ENCODE measurements at regions not wholly inside any gene's neighbourhood (a gene's known extent, or its start where the extent isn't known, plus 50 kb on each side); places are given as distances from the start of the nearest gene placed in this dataset.

- no peaks in the 10 kb centered on the region for H3K9me3 ChIP-seq (ENCODE audit: control insufficient read depth in 2 of 2, insufficient read depth in 1 of 2, low read length in 1 of 2)
- no peaks in the 10 kb centered on the region for H3K27me3 ChIP-seq (ENCODE audit: control insufficient read depth in 2 of 2, insufficient read depth in 1 of 2, low read length in 1 of 2)
- no peak overlapping the region for H3K4me3 ChIP-seq (ENCODE audit: low read length in 2 of 2)
- H3K27ac ChIP-seq (ENCODE audit: low read depth in 1 of 2, low read length in 1 of 2): no peak overlapping the region
- DNase-seq (ENCODE audit: low read depth in 6 of 9, low spot score in 9 of 9): no peak
- H3K4me1 ChIP-seq (ENCODE audit: control insufficient read depth in 2 of 2, insufficient read depth in 2 of 2, low read length in 2 of 2): no peaks in the 10 kb centered on the region
- H3K36me3 ChIP-seq (ENCODE audit: control insufficient read depth in 2 of 2, insufficient read depth in 2 of 2, low read length in 1 of 2): no peaks in the 10 kb centered on the region
These were observed 618.6 kb upstream of the TMEFF2 start for GRCh38 chr2:192813341-192813740.

GRCh38 chr2:192809173-192809572, 614.4 kb upstream of the TMEFF2 start:
- Histone ChIP-seq H3K4me3 (ENCODE audit: low read length in 2 of 2) (no peak overlapping the region), H3K9me3 (ENCODE audit: control insufficient read depth in 2 of 2, insufficient read depth in 1 of 2, low read length in 1 of 2) (no peaks in the 10 kb centered on the region), H3K4me1 (ENCODE audit: control insufficient read depth in 2 of 2, insufficient read depth in 2 of 2, low read length in 2 of 2) (no peaks in the 10 kb centered on the region), H3K27ac (ENCODE audit: low read depth in 1 of 2, low read length in 1 of 2) (no peak overlapping the region), H3K36me3 (ENCODE audit: control insufficient read depth in 2 of 2, insufficient read depth in 2 of 2, low read length in 1 of 2) (no peaks in the 10 kb centered on the region), H3K27me3 (ENCODE audit: control insufficient read depth in 2 of 2, insufficient read depth in 1 of 2, low read length in 1 of 2) (no peaks in the 10 kb centered on the region)
- WGBS: 85% methylated on average over 2 of the region's 2 CpGs
- no peak for DNase-seq (ENCODE audit: low read depth in 6 of 9, low spot score in 9 of 9)

- Histone ChIP-seq H3K27ac (ENCODE audit: low read depth in 1 of 2, low read length in 1 of 2) (no peak overlapping the region), H3K4me3 (ENCODE audit: low read length in 2 of 2) (no peak overlapping the region), H3K9me3 (ENCODE audit: control insufficient read depth in 2 of 2, insufficient read depth in 1 of 2, low read length in 1 of 2) (no peaks in the 10 kb centered on the region), H3K27me3 (ENCODE audit: control insufficient read depth in 2 of 2, insufficient read depth in 1 of 2, low read length in 1 of 2) (no peaks in the 10 kb centered on the region), H3K36me3 (ENCODE audit: control insufficient read depth in 2 of 2, insufficient read depth in 2 of 2, low read length in 1 of 2) (no peaks in the 10 kb centered on the region), H3K4me1 (ENCODE audit: control insufficient read depth in 2 of 2, insufficient read depth in 2 of 2, low read length in 2 of 2) (no peaks in the 10 kb centered on the region)
- DNase-seq (ENCODE audit: low read depth in 6 of 9, low spot score in 9 of 9): no peak
- 81% methylated on average over 3 of the region's 3 CpGs for WGBS
These were observed 588.9 kb upstream of the TMEFF2 start for GRCh38 chr2:192783643-192784042.

DNA sequence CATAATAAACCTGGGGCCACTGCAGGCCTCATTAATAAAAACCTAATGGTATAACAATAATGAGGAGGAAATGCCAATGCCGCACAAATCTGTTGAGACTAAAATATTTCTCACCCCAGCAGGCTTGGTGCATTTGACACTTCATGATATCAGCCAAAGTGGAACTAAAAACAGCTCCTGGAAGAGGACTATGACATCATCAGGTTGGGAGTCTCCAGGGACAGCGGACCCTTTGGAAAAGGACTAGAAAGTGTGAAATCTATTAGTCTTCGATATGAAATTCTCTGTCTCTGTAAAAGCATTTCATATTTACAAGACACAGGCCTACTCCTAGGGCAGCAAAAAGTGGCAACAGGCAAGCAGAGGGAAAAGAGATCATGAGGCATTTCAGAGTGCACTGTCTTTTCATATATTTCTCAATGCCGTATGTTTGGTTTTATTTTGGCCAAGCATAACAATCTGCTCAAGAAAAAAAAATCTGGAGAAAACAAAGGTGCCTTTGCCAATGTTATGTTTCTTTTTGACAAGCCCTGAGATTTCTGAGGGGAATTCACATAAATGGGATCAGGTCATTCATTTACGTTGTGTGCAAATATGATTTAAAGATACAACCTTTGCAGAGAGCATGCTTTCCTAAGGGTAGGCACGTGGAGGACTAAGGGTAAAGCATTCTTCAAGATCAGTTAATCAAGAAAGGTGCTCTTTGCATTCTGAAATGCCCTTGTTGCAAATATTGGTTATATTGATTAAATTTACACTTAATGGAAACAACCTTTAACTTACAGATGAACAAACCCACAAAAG, 580.9 kb upstream of the TMEFF2 start:
- Histone ChIP-seq H3K9me3 (ENCODE audit: control insufficient read depth in 2 of 2, insufficient read depth in 1 of 2, low read length in 1 of 2) (no peaks in the 10 kb centered on the region), H3K4me3 (ENCODE audit: low read length in 2 of 2) (no peak overlapping the region), H3K27me3 (ENCODE audit: control insufficient read depth in 2 of 2, insufficient read depth in 1 of 2, low read length in 1 of 2) (no peaks in the 10 kb centered on the region), H3K4me1 (ENCODE audit: control insufficient read depth in 2 of 2, insufficient read depth in 2 of 2, low read length in 2 of 2) (no peaks in the 10 kb centered on the region), H3K36me3 (ENCODE audit: control insufficient read depth in 2 of 2, insufficient read depth in 2 of 2, low read length in 1 of 2) (no peaks in the 10 kb centered on the region), H3K27ac (ENCODE audit: low read depth in 1 of 2, low read length in 1 of 2) (no peak overlapping the region)
- 94% methylated on average over 6 of the region's 6 CpGs for WGBS
- no peak for DNase-seq (ENCODE audit: low read depth in 6 of 9, low spot score in 9 of 9)

GRCh38 chr2:192775011-192775410, 580.3 kb upstream of the TMEFF2 start:
- Histone ChIP-seq H3K9me3 (ENCODE audit: control insufficient read depth in 2 of 2, insufficient read depth in 1 of 2, low read length in 1 of 2) (no peaks in the 10 kb centered on the region), H3K4me3 (ENCODE audit: low read length in 2 of 2) (no peak overlapping the region), H3K27me3 (ENCODE audit: control insufficient read depth in 2 of 2, insufficient read depth in 1 of 2, low read length in 1 of 2) (no peaks in the 10 kb centered on the region), H3K27ac (ENCODE audit: low read depth in 1 of 2, low read length in 1 of 2) (no peak overlapping the region), H3K36me3 (ENCODE audit: control insufficient read depth in 2 of 2, insufficient read depth in 2 of 2, low read length in 1 of 2) (no peaks in the 10 kb centered on the region), H3K4me1 (ENCODE audit: control insufficient read depth in 2 of 2, insufficient read depth in 2 of 2, low read length in 2 of 2) (no peaks in the 10 kb centered on the region)
- WGBS: 95% methylated on average over 4 of the region's 4 CpGs
- DNase-seq (ENCODE audit: low read depth in 6 of 9, low spot score in 9 of 9): no peak

GRCh38 chr2:192773044-192773443, 578.3 kb upstream of the TMEFF2 start:
- no peak for DNase-seq (ENCODE audit: low read depth in 6 of 9, low spot score in 9 of 9)
- Histone ChIP-seq H3K36me3 (ENCODE audit: control insufficient read depth in 2 of 2, insufficient read depth in 2 of 2, low read length in 1 of 2) (no peaks in the 10 kb centered on the region), H3K9me3 (ENCODE audit: control insufficient read depth in 2 of 2, insufficient read depth in 1 of 2, low read length in 1 of 2) (no peaks in the 10 kb centered on the region), H3K4me1 (ENCODE audit: control insufficient read depth in 2 of 2, insufficient read depth in 2 of 2, low read length in 2 of 2) (no peaks in the 10 kb centered on the region), H3K27ac (ENCODE audit: low read depth in 1 of 2, low read length in 1 of 2) (no peak overlapping the region), H3K4me3 (ENCODE audit: low read length in 2 of 2) (no peak overlapping the region), H3K27me3 (ENCODE audit: control insufficient read depth in 2 of 2, insufficient read depth in 1 of 2, low read length in 1 of 2) (no peaks in the 10 kb centered on the region)
- WGBS: 85% methylated on average over 2 of the region's 2 CpGs

- 80% methylated on average over 1 of the region's 1 CpG for WGBS
- no peak for DNase-seq (ENCODE audit: low read depth in 6 of 9, low spot score in 9 of 9)
These were observed 555.0 kb upstream of the TMEFF2 start for GRCh38 chr2:192749611-192750200.

DNA sequence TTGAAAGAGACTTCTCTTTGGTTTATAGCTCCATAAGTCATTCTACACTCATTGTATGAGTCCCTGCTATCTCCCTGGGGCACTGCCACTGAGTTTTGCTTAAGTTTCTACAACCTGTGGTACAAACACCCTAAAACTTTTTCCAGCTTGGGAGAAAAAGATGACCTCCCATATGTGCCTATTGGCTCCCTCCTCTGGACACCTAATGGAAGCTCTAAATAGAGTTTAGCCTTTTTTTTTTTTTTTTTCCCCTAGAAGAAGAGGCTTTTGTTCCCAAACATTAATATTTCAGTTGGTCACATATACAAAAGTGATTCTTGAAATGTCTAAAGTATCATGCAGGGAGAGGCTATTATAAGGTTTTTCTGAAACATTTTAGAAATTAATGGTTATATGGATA, 547.2 kb upstream of the TMEFF2 start:
- Histone ChIP-seq H3K27me3 (ENCODE audit: control insufficient read depth in 2 of 2, insufficient read depth in 1 of 2, low read length in 1 of 2) (no peaks in the 10 kb centered on the region), H3K36me3 (ENCODE audit: control insufficient read depth in 2 of 2, insufficient read depth in 2 of 2, low read length in 1 of 2) (no peaks in the 10 kb centered on the region), H3K9me3 (ENCODE audit: control insufficient read depth in 2 of 2, insufficient read depth in 1 of 2, low read length in 1 of 2) (no peaks in the 10 kb centered on the region), H3K27ac (ENCODE audit: low read depth in 1 of 2, low read length in 1 of 2) (no peak overlapping the region), H3K4me3 (ENCODE audit: low read length in 2 of 2) (no peak overlapping the region), H3K4me1 (ENCODE audit: control insufficient read depth in 2 of 2, insufficient read depth in 2 of 2, low read length in 2 of 2) (no peaks in the 10 kb centered on the region)
- no peak for DNase-seq (ENCODE audit: low read depth in 6 of 9, low spot score in 9 of 9)

More at GRCh38 chr2:192749611-192750200, 555.0 kb upstream of the TMEFF2 start:
- no peaks in the 10 kb centered on the region for H3K27me3 ChIP-seq (ENCODE audit: control insufficient read depth in 2 of 2, insufficient read depth in 1 of 2, low read length in 1 of 2)
- no peaks in the 10 kb centered on the region for H3K36me3 ChIP-seq (ENCODE audit: control insufficient read depth in 2 of 2, insufficient read depth in 2 of 2, low read length in 1 of 2)
- no peaks in the 10 kb centered on the region for H3K4me1 ChIP-seq (ENCODE audit: control insufficient read depth in 2 of 2, insufficient read depth in 2 of 2, low read length in 2 of 2)
- no peak overlapping the region for H3K27ac ChIP-seq (ENCODE audit: low read depth in 1 of 2, low read length in 1 of 2)
- no peaks in the 10 kb centered on the region for H3K9me3 ChIP-seq (ENCODE audit: control insufficient read depth in 2 of 2, insufficient read depth in 1 of 2, low read length in 1 of 2)
- H3K4me3 ChIP-seq (ENCODE audit: low read length in 2 of 2): no peak overlapping the region

DNA sequence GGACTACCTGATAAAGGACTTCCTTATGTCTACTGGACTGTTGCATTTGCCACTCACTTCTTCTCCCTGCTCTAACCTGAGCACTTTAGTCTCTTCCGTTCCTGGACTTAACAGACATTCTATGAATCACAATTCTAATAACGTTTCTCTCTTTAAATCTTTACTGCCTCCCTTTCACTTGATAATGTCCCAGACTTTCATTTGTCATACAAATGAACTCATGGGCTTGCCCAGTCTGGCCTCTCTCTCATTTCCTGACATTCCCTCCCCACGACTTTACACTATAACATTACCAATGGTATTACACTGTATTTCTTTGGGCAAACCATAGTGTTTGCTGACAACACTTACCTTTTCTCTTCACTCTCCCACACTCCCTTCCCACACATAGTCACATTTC, 540.7 kb upstream of the TMEFF2 start:
- no peak overlapping the region for H3K27ac ChIP-seq (ENCODE audit: low read depth in 1 of 2, low read length in 1 of 2)
- no peaks in the 10 kb centered on the region for H3K36me3 ChIP-seq (ENCODE audit: control insufficient read depth in 2 of 2, insufficient read depth in 2 of 2, low read length in 1 of 2)
- no peaks in the 10 kb centered on the region for H3K4me1 ChIP-seq (ENCODE audit: control insufficient read depth in 2 of 2, insufficient read depth in 2 of 2, low read length in 2 of 2)
- no peaks in the 10 kb centered on the region for H3K9me3 ChIP-seq (ENCODE audit: control insufficient read depth in 2 of 2, insufficient read depth in 1 of 2, low read length in 1 of 2)
- H3K4me3 ChIP-seq (ENCODE audit: low read length in 2 of 2): no peak overlapping the region
- DNase-seq (ENCODE audit: low read depth in 6 of 9, low spot score in 9 of 9): no peak
- no peaks in the 10 kb centered on the region for H3K27me3 ChIP-seq (ENCODE audit: control insufficient read depth in 2 of 2, insufficient read depth in 1 of 2, low read length in 1 of 2)
- 94% methylated on average over 3 of the region's 3 CpGs for WGBS

All from thymus (tissue), 11 donors.